WERI-Rb-1 (cell line): ENCODE measurements at regions not wholly inside any gene's neighbourhood (a gene's known extent, or its start where the extent isn't known, plus 50 kb on each side); places are given as distances from the start of the nearest gene placed in this dataset.

Source experiments
- DNase-seq: peaks from one replicate; pipeline ENCODE4 v3.0.0-alpha.2; 2020
- H3K27ac ChIP-seq: fragments of 250-450 bp; sonication (Bioruptor Pico); 2 replicates; pipeline ENCODE4 v1.5.1; 2020; ENCODE audit warnings: mild to moderate bottlenecking, moderate library complexity
- H3K27me3 ChIP-seq: fragments of 250-450 bp; sonication (Bioruptor Pico); 2 replicates; pipeline ENCODE4 v1.5.1; 2021; ENCODE audit warnings: mild to moderate bottlenecking, low read depth, moderate library complexity; ENCODE audit not compliant: insufficient read depth, severe bottlenecking
- H3K36me3 ChIP-seq: fragments of 250-450 bp; sonication (Bioruptor Pico); 2 replicates; pipeline ENCODE4 v1.5.1; 2020; ENCODE audit warnings: mild to moderate bottlenecking, moderate library complexity
- H3K4me3 ChIP-seq: 2 replicates; pipeline ENCODE4 v1.5.1; 2011; ENCODE audit warnings: low read depth, mild to moderate bottlenecking, control low read depth, low read length
- H3K9me3 ChIP-seq: fragments of 250-450 bp; sonication (Bioruptor Pico); 2 replicates; pipeline ENCODE4 v1.5.1; 2021; ENCODE audit warnings: mild to moderate bottlenecking, moderate library complexity; ENCODE audit not compliant: severe bottlenecking
- CTCF ChIP-seq: IDR thresholded peaks from 2 replicates; pipeline ENCODE4 v1.5.1; 2011; ENCODE audit warnings: low read depth, mild to moderate bottlenecking, control low read depth, inconsistent platforms, low read length

GRCh38 chr21:35819134-35819533 lies 241.2 kb downstream of the SETD4 start:
- no peaks in the 10 kb centered on the region for H3K9me3 ChIP-seq
- H3K27me3 ChIP-seq = peaks cover 87% of the 10 kb centered on the region
- no peak for TF ChIP-seq CTCF
- H3K27ac ChIP-seq = no peak overlapping the region
- DNase-seq = no peak
- no peaks in the 10 kb centered on the region for H3K36me3 ChIP-seq
- H3K4me3 ChIP-seq = no peak overlapping the region

- Histone ChIP-seq H3K27me3 (peaks cover 84% of the 10 kb centered on the region), H3K9me3 (no peaks in the 10 kb centered on the region), H3K36me3 (no peaks in the 10 kb centered on the region), H3K27ac (no peak overlapping the region), H3K4me3 (no peak overlapping the region)
- TF ChIP-seq CTCF = no peak
- no peak for DNase-seq
These were observed 241.7 kb downstream of the SETD4 start for GRCh38 chr21:35818597-35818996.

GRCh38 chr21:35814858-35815619 lies 245.3 kb downstream of the SETD4 start:
- no peak for TF ChIP-seq CTCF
- Histone ChIP-seq H3K36me3 (no peaks in the 10 kb centered on the region), H3K27ac (no peak overlapping the region), H3K27me3 (peaks cover 95% of the 10 kb centered on the region), H3K4me3 (no peak overlapping the region), H3K9me3 (no peaks in the 10 kb centered on the region)
- DNase-seq = no peak

GRCh38 chr21:35812679-35813078 lies 247.6 kb downstream of the SETD4 start:
- Histone ChIP-seq H3K27me3 (peaks cover 94% of the 10 kb centered on the region), H3K27ac (no peak overlapping the region), H3K36me3 (no peaks in the 10 kb centered on the region), H3K9me3 (no peaks in the 10 kb centered on the region), H3K4me3 (no peak overlapping the region)
- no peak for DNase-seq
- no peak for TF ChIP-seq CTCF

GRCh38 chr21:35811191-35811806 lies 249.0 kb downstream of the SETD4 start:
- H3K9me3 ChIP-seq = no peaks in the 10 kb centered on the region
- no peaks in the 10 kb centered on the region for H3K36me3 ChIP-seq
- H3K4me3 ChIP-seq = no peak overlapping the region
- peaks cover 92% of the 10 kb centered on the region for H3K27me3 ChIP-seq
- DNase-seq = no peak
- no peak overlapping the region for H3K27ac ChIP-seq
- TF ChIP-seq CTCF = no peak
